ENCODE measurements at regions not wholly inside any gene's neighbourhood (a gene's known extent, or its start where the extent isn't known, plus 50 kb on each side); places are given as distances from the start of the nearest gene placed in this dataset.

- no peak for TF ChIP-seq CTCF (IDR thresholded peaks at IDR 0.05)
- no peak for DNase-seq
- ATAC-seq: no peak
- Histone ChIP-seq H3K36me3 (no peaks in the 10 kb centered on the region), H3K9me3 (no peaks in the 10 kb centered on the region), H3K4me3 (no peak overlapping the region), H3K27ac (no peak overlapping the region), H3K4me1 (peaks cover 9% of the 10 kb centered on the region), H3K27me3 (ENCODE audit: low read depth) (no peaks in the 10 kb centered on the region)
- intact Hi-C loops (cut with DNase I): no loop called here
These were observed 119.7 kb upstream of the RBPJ start for GRCh38 chr4:26201120-26201519.

- no peak for DNase-seq
- Histone ChIP-seq H3K27ac (no peak overlapping the region), H3K4me3 (no peak overlapping the region), H3K36me3 (no peaks in the 10 kb centered on the region), H3K4me1 (peaks cover 16% of the 10 kb centered on the region), H3K9me3 (no peaks in the 10 kb centered on the region), H3K27me3 (ENCODE audit: low read depth) (no peaks in the 10 kb centered on the region)
- no peak for ATAC-seq
- TF ChIP-seq CTCF (IDR thresholded peaks at IDR 0.05): no peak
- intact Hi-C loops (cut with DNase I): no loop called here
These were observed 116.5 kb upstream of the RBPJ start for GRCh38 chr4:26204249-26204825.

- no peak for DNase-seq
- ATAC-seq: peak in 1 of 2 donors; percentile 27
- Histone ChIP-seq H3K9me3 (no peaks in the 10 kb centered on the region), H3K27me3 (ENCODE audit: low read depth) (no peaks in the 10 kb centered on the region), H3K4me3 (no peak overlapping the region), H3K27ac (no peak overlapping the region), H3K36me3 (no peaks in the 10 kb centered on the region), H3K4me1 (peaks cover 16% of the 10 kb centered on the region)
- intact Hi-C loops (cut with DNase I): no loop called here
- no peak for TF ChIP-seq CTCF (IDR thresholded peaks at IDR 0.05)
These were observed 115.9 kb upstream of the RBPJ start for GRCh38 chr4:26204911-26205370.

GRCh38 chr4:26206339-26206738 lies 114.5 kb upstream of the RBPJ start:
- no peak for TF ChIP-seq CTCF (IDR thresholded peaks at IDR 0.05)
- Histone ChIP-seq H3K27me3 (ENCODE audit: low read depth) (no peaks in the 10 kb centered on the region), H3K4me3 (no peak overlapping the region), H3K27ac (no peak overlapping the region), H3K36me3 (no peaks in the 10 kb centered on the region), H3K9me3 (no peaks in the 10 kb centered on the region), H3K4me1 (peaks cover 16% of the 10 kb centered on the region)
- intact Hi-C loops (cut with DNase I): no loop called here
- DNase-seq (no peak), ATAC-seq (peak in 1 of 2 donors; percentile 46)

- peaks cover 16% of the 10 kb centered on the region for H3K4me1 ChIP-seq
- TF ChIP-seq CTCF (IDR thresholded peaks at IDR 0.05): no peak
- no peaks in the 10 kb centered on the region for H3K36me3 ChIP-seq
- intact Hi-C loops (cut with DNase I): no loop called here
- ATAC-seq (no peak), DNase-seq (no peak)
- no peak overlapping the region for H3K27ac ChIP-seq
- H3K9me3 ChIP-seq: no peaks in the 10 kb centered on the region
- no peaks in the 10 kb centered on the region for H3K27me3 ChIP-seq (ENCODE audit: low read depth)
- H3K4me3 ChIP-seq: no peak overlapping the region
These were observed 113.8 kb upstream of the RBPJ start for GRCh38 chr4:26206999-26207398.

Data from lower lobe of right lung (tissue), 2 donors.